ENCODE measurements at regions not wholly inside any gene's neighbourhood (a gene's known extent, or its start where the extent isn't known, plus 50 kb on each side); places are given as distances from the start of the nearest gene placed in this dataset.

DNA sequence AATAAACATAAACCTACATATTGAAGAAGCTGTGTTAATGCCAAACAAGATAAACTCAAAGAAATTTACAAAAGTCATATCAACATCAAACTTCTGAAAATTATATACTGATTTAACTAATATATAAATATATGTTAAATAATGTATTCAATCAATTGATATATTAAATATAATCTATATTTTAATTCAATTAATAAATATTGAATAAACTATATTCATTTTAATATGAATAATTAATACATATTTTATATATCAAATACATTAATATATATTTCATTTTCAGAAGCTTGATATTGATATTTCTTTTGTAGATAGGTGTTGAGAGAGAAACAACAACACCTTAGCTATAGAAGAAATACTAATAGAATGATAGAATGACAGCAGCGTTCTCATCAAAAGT, 768.1 kb downstream of the MECOM start:
- no peak for TF ChIP-seq EZH2 (IDR thresholded peaks at IDR 0.05; ENCODE audit: low read length)
- TF ChIP-seq, protein P1, sequence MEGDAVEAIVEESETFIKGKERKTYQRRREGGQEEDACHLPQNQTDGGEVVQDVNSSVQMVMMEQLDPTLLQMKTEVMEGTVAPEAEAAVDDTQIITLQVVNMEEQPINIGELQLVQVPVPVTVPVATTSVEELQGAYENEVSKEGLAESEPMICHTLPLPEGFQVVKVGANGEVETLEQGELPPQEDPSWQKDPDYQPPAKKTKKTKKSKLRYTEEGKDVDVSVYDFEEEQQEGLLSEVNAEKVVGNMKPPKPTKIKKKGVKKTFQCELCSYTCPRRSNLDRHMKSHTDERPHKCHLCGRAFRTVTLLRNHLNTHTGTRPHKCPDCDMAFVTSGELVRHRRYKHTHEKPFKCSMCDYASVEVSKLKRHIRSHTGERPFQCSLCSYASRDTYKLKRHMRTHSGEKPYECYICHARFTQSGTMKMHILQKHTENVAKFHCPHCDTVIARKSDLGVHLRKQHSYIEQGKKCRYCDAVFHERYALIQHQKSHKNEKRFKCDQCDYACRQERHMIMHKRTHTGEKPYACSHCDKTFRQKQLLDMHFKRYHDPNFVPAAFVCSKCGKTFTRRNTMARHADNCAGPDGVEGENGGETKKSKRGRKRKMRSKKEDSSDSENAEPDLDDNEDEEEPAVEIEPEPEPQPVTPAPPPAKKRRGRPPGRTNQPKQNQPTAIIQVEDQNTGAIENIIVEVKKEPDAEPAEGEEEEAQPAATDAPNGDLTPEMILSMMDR (optimal IDR thresholded peaks at IDR 0.05 in 1 of 3, IDR thresholded peaks at IDR 0.05 in 1 of 3, conservative IDR thresholded peaks at IDR 0.05 in 1 of 3; ENCODE audit: extremely low read depth in 1 of 3, insufficient read depth in 2 of 3, low read length in 3 of 3) = no peak

Measured in keratinocyte (primary cell).